Heart right ventricle (tissue), 16 donors: ENCODE measurements at regions not wholly inside any gene's neighbourhood (a gene's known extent, or its start where the extent isn't known, plus 50 kb on each side); places are given as distances from the start of the nearest gene placed in this dataset.

Source experiments
- ATAC-seq, 8 donors: fragments of 200-7000 bp; cut with Tn5 transposase; one replicate each; pipeline ENCODE4 v1.9.1; 2020; ENCODE audit warnings: mild to moderate bottlenecking in 8 of 8, moderate library complexity in 8 of 8, moderate number of reproducible peaks in 1 of 8
- DNase-seq, 2 donors: peaks; one replicate each; pipeline ENCODE4 v3.0.0-alpha.2; 2020
- H3K27ac ChIP-seq, 10 donors: fragments of 200-600 bp; sonication (generic) in 2 of 10; one replicate each; pipeline versions ENCODE4 v1.5.0 to v1.8.0; 2020 to 2022; ENCODE audit warnings: mild to moderate bottlenecking in 3 of 10
- H3K27me3 ChIP-seq, 7 donors: fragments of 200-600 bp; one replicate each; pipeline ENCODE4 v1.8.0; 2021 to 2022; ENCODE audit warnings: mild to moderate bottlenecking in 2 of 7
- H3K36me3 ChIP-seq, 9 donors: fragments of 200-600 bp; sonication (generic) in 1 of 9; one replicate each; pipeline versions ENCODE4 v1.5.0 to v1.8.0; 2020 to 2022; ENCODE audit warnings: mild to moderate bottlenecking in 2 of 9
- H3K4me1 ChIP-seq, 9 donors: fragments of 200-600 bp; sonication (generic) in 1 of 9; one replicate each; pipeline versions ENCODE4 v1.5.0 to v1.8.0; 2020 to 2022; ENCODE audit warnings: mild to moderate bottlenecking in 4 of 9
- H3K4me3 ChIP-seq, 10 donors: fragments of 200-600 bp; sonication (generic) in 2 of 10; one replicate each; pipeline versions ENCODE4 v1.5.0 to v1.8.0; 2020 to 2022; ENCODE audit warnings: mild to moderate bottlenecking in 7 of 10, moderate library complexity in 2 of 10
- H3K9me3 ChIP-seq, 11 donors: fragments of 200-600 bp in 10 of 11; sonication (generic) in 2 of 11; one replicate each; pipeline versions ENCODE4 v1.5.0 to v1.8.0; 2013 to 2022; ENCODE audit warnings: mild to moderate bottlenecking in 2 of 11, control low read depth in 1 of 11, moderate library complexity in 1 of 11
- CTCF ChIP-seq, 9 donors: fragments of 200-600 bp; sonication (generic) in 2 of 9; IDR thresholded peaks; one replicate each; pipeline versions ENCODE4 v1.5.0 to v1.8.0; 2021 to 2022; ENCODE audit warnings: antibody characterized with exemption in 9 of 9, mild to moderate bottlenecking in 5 of 9, moderate library complexity in 1 of 9
- WGBS, 2 donors: extraction: QIAGEN DNeasy Blood & Tissue Kit; methylation state at CpG; one replicate each; pipeline ENCODE4 v1.1.7; 2013; ENCODE audit warnings: inconsistent platforms in 1 of 2; 5-methylcytosine and 5-hydroxymethylcytosine counted together
- intact Hi-C, 10 donors: fragments of 100-400 bp; cut with DNase I; formaldehyde crosslinking; loops; one replicate each; pipeline versions ENCODE4 v1.11.1 to v1.14.2; 2022
- donor health status: Arrhythmogenic right ventricular cardiomyopathy.
- donor health status: ischemic (EF 13 %, LVEDD 7.1; RV severe dilation, severe dysfunction).
- donor health status: healthy with polysubstance abuse.
- donor health status: DM: no; HTN: yes; CAD: no.
- donor health status: DM: no; HTN: no; CAD: no.
- donor health status: ischemic (EF 25% LVEDD 6.9; RV normal size, moderate dysfunction).
- donor health status: ischemic (EF 25% LVEDD 5.7; RV mildly dilated, moderate dysfunction).
- donor health status: healthy.
- donor health status: DM: yes; HTN: yes; CAD: no.
- donor health status: Ischemic cardiomyopathy.
- donor health status: ischemic (EF 35%, LVEDD 5.7; RV mildly dilated, moderate dysfunction).
- donor health status: nonischemic (EF 11% LVEDD 7.7; RV severe dilation, severe dysfunction).
- donor health status: DM: yes; HTN: yes; CAD: no.
- donor health status: PGD.
- donor health status: ischemic (EF 29% LVEDD 5.4; RV normal size, mild dysfunction).
- donor health status: nonischemic (EF 23%, LVEDD 6.1; RV moderate dilation, normal function).

GRCh38 chr13:42373048-42373812 lies 101.3 kb downstream of the AKAP11 start:
- Histone ChIP-seq H3K36me3 (no peaks in the 10 kb centered on the region), H3K4me1 (peaks cover 0 to 9% (median 0%) of the 10 kb centered on the region in 9 donors), H3K4me3 (no peak overlapping the region), H3K27me3 (no peaks in the 10 kb centered on the region), H3K9me3 (no peaks in the 10 kb centered on the region), H3K27ac (no peak overlapping the region)
- ATAC-seq (no peak), DNase-seq (no peak)
- TF ChIP-seq CTCF (IDR thresholded peaks at IDR 0.05), result no peak
- 84 to 85% methylated on average over 7 of the region's 7 CpGs for WGBS, 2 donors
- intact Hi-C loops, result no loop called here

- no peak overlapping the region for H3K4me3 ChIP-seq
- intact Hi-C loops, result no loop called here
- no peaks in the 10 kb centered on the region for H3K9me3 ChIP-seq
- H3K36me3 ChIP-seq, result no peaks in the 10 kb centered on the region
- H3K27ac ChIP-seq, result no peak overlapping the region
- H3K4me1 ChIP-seq, result peaks cover 0 to 9% (median 0%) of the 10 kb centered on the region in 9 donors
- H3K27me3 ChIP-seq, result no peaks in the 10 kb centered on the region
- no peak for TF ChIP-seq CTCF (IDR thresholded peaks at IDR 0.05)
- DNase-seq, result no peak
- ATAC-seq, result no peak
Observed at GRCh38 chr13:42375663-42376062, 103.7 kb downstream of the AKAP11 start.

GRCh38 chr13:42377640-42378382 lies 105.9 kb downstream of the AKAP11 start:
- Histone ChIP-seq H3K27me3 (no peaks in the 10 kb centered on the region), H3K4me3 (no peak overlapping the region), H3K27ac (peak overlapping the region in 1 of 10 donors; percentile 8), H3K9me3 (peaks cover 0 to 9% (median 0%) of the 10 kb centered on the region in 11 donors), H3K36me3 (no peaks in the 10 kb centered on the region), H3K4me1 (peaks cover 0 to 9% (median 0%) of the 10 kb centered on the region in 9 donors)
- DNase-seq (no peak), ATAC-seq (peak in 3 of 8 donors; percentile 25 to 65 (median 39))
- WGBS, 2 donors, result 24 to 30% methylated on average over 4 of the region's 4 CpGs
- TF ChIP-seq CTCF (IDR thresholded peaks at IDR 0.05), result no peak
- intact Hi-C loops, result no loop called here

- intact Hi-C loops, result no loop called here
- H3K36me3 ChIP-seq, result no peaks in the 10 kb centered on the region
- WGBS, 2 donors, result 83 to 89% methylated on average over 3 of the region's 3 CpGs
- DNase-seq (no peak), ATAC-seq (no peak)
- peaks cover 0 to 9% (median 0%) of the 10 kb centered on the region in 9 donors for H3K4me1 ChIP-seq
- H3K27ac ChIP-seq, result no peak overlapping the region
- peaks cover 0 to 9% (median 0%) of the 10 kb centered on the region in 11 donors for H3K9me3 ChIP-seq
- no peak for TF ChIP-seq CTCF (IDR thresholded peaks at IDR 0.05)
- no peak overlapping the region for H3K4me3 ChIP-seq
- H3K27me3 ChIP-seq, result no peaks in the 10 kb centered on the region
Observed at GRCh38 chr13:42378383-42378780, 106.4 kb downstream of the AKAP11 start.
